ENCODE measurements at regions not wholly inside any gene's neighbourhood (a gene's known extent, or its start where the extent isn't known, plus 50 kb on each side); places are given as distances from the start of the nearest gene placed in this dataset.

GRCh38 chr19:30155381-30156200, 213.6 kb downstream of the URI1 start:
- DNase-seq: no peak

- DNase-seq: no peak
Measured at GRCh38 chr19:30156646-30157045, 214.6 kb downstream of the URI1 start.

GRCh38 chr19:30158067-30158892, 213.9 kb upstream of the ZNF536 start:
- no peak for DNase-seq

GRCh38 chr19:30158893-30159245, 213.3 kb upstream of the ZNF536 start:
- DNase-seq: no peak

- DNase-seq: no peak
Measured at GRCh38 chr19:30159636-30160035, 212.5 kb upstream of the ZNF536 start.

GRCh38 chr19:30160426-30160825, 211.8 kb upstream of the ZNF536 start:
- DNase-seq: no peak

- no peak for DNase-seq
Measured at GRCh38 chr19:30161021-30161655, 211.0 kb upstream of the ZNF536 start.

GRCh38 chr19:30161770-30162169, 210.4 kb upstream of the ZNF536 start:
- no peak for DNase-seq

GRCh38 chr19:30162718-30163117, 209.5 kb upstream of the ZNF536 start:
- DNase-seq: no peak

GRCh38 chr19:30163663-30164062, 208.5 kb upstream of the ZNF536 start:
- no peak for DNase-seq

- DNase-seq: no peak
Measured at GRCh38 chr19:30165228-30165813, 206.9 kb upstream of the ZNF536 start.

- DNase-seq: no peak
Measured at GRCh38 chr19:30167206-30167868, 204.8 kb upstream of the ZNF536 start.

- no peak for DNase-seq
Measured at GRCh38 chr19:30167976-30168635, 204.1 kb upstream of the ZNF536 start.

- DNase-seq: no peak
Measured at GRCh38 chr19:30168760-30169159, 203.4 kb upstream of the ZNF536 start.

GRCh38 chr19:30169196-30169900, 202.8 kb upstream of the ZNF536 start:
- no peak for DNase-seq

GRCh38 chr19:30170081-30170480, 202.1 kb upstream of the ZNF536 start:
- no peak for DNase-seq

- no peak for DNase-seq
Measured at GRCh38 chr19:30170495-30171137, 201.6 kb upstream of the ZNF536 start.

GRCh38 chr19:30171138-30171635, 201.0 kb upstream of the ZNF536 start:
- no peak for DNase-seq

GRCh38 chr19:30171795-30172612, 200.2 kb upstream of the ZNF536 start:
- DNase-seq: no peak

Data from activated naive CD4-positive, alpha-beta T cell treated with anti-CD3 and anti-CD28 coated beads, Interleukin-2, amount 50 U/mL, for 16 hours (primary cell).